GM12892 (cell line): ENCODE measurements at regions not wholly inside any gene's neighbourhood (a gene's known extent, or its start where the extent isn't known, plus 50 kb on each side); places are given as distances from the start of the nearest gene placed in this dataset.

Experiments used
- DNase-seq: peaks from one replicate; pipeline ENCODE4 v3.0.0; 2011; ENCODE audit not compliant: insufficient read length
- FAIRE-seq: peaks from 2 replicates; lab custom pipeline; 2011; peaks lifted over from hg19 to GRCh38; lab: Jason Lieb, UNC
- POLR2A ChIP-seq: IDR thresholded peaks from 2 replicates; pipeline ENCODE4 v1.6.1; 2011; ENCODE audit warnings: low read depth, low read length, control low read depth
- POLR2AphosphoS5 ChIP-seq: IDR thresholded peaks from 2 replicates; pipeline ENCODE4 v1.6.1; 2011; ENCODE audit warnings: low read depth, low read length, control low read depth
- TAF1 ChIP-seq: IDR thresholded peaks from 2 replicates; pipeline ENCODE4 v1.6.1; 2011; ENCODE audit warnings: low read depth, mild to moderate bottlenecking, control low read depth, low read length, borderline replicate concordance

DNA sequence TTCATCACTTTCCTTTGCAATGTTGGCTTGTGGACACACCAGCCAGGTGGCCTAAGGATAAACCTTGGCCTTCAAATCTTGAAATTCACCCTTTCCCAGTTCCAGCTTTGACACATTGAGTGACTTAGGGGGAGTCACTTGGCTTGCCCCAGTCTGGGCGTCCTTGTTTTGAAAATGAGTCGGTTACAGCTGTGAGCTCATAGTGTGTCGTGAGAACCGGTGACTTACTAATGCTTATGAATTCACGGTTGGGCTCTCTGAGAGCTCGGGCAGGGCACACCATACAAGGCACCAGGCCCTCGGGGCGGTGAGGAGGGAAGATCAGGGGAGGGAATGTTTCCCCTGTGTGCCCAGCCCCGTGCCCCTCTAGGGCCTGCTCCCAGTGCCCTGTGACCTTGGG lies 126.9 kb upstream of the TMPRSS2 start:
- DNase-seq = no peak
- no peak for FAIRE-seq
- no peak for TF ChIP-seq POLR2AphosphoS5
- no peak for TF ChIP-seq POLR2A
- no peak for TF ChIP-seq TAF1

DNA sequence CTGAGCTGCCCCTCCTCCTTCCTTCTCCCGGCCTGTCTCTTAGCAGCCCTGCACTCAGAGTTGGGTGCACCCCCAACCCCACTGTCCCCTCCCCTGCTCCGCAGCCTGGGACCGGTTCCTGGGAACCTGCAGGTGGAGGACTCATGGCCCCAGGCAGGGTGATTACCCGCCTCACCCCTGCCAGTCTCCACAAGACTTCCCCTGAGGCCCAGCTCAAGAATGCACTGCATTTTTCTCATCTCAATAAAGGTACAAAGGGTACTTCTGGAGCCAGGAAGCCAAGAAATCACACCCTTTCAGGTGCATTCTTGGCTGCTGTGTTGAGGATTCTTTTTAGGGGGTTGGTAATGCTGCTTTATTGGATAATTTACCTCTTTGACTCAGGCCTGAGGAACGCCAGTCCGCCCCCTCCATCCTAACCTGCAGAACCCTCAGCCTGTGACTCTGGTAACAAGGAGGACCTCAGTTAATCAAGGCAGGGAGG lies 126.3 kb upstream of the TMPRSS2 start:
- no peak for TF ChIP-seq POLR2AphosphoS5
- no peak for TF ChIP-seq TAF1
- TF ChIP-seq POLR2A = no peak
- DNase-seq = no peak
- FAIRE-seq = no peak

DNA sequence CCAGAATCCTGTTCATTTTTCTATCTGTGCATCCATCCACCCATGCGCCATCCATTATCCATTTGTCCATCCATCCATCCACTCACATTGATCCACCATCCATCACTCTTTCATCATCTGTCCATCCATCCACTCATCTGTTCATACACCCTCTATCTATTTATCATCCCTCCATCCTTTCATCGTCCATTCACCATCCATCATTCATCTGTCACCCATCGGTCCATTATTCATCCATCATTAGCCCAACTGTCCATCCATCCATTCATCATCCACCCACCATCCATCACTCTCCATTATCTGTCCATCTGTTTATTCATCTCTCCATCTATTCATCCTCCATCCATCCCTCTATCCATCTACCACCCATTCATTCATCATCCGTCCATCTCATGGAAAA lies 125.7 kb upstream of the TMPRSS2 start:
- no peak for FAIRE-seq
- DNase-seq = no peak
- no peak for TF ChIP-seq POLR2AphosphoS5
- TF ChIP-seq POLR2A = no peak
- no peak for TF ChIP-seq TAF1

DNA sequence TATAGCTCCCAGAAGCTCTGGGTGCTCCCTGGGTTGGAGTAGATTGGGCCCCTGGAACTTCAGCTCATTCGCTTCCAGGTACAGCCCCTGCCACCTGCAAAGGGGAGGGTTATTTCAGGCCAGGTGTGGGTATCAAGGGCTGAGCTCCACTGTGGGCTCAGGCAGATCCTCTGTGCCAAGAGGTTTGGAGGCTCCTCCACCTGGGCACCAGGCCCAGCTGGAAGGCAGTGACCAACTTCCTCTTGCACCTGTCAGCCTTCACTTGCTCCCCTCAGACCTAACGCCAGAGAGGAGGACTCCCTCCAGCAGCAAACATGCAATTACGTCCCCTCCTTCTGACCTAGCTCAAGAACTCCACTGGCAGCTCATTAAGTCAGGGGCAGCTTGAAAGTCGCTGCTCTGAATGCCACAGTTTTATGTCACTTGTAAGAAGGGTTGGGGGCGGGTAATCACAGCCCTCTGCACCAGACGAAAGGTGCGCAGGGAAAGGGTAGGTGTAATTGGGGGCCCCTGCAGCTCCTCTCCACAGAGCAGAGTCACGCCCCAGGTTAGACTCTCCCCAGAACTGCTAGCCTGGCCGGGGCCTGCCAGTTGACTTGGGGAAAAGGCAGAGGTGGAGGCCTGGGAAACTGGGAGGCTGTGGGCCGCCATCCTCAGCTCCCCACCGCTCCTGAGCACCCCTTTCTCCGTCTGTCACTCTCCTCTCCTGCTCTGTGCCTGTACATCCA lies 125.0 kb upstream of the TMPRSS2 start:
- TF ChIP-seq POLR2AphosphoS5 = no peak
- no peak for TF ChIP-seq TAF1
- TF ChIP-seq POLR2A = no peak
- FAIRE-seq (no peak), DNase-seq (no peak)

DNA sequence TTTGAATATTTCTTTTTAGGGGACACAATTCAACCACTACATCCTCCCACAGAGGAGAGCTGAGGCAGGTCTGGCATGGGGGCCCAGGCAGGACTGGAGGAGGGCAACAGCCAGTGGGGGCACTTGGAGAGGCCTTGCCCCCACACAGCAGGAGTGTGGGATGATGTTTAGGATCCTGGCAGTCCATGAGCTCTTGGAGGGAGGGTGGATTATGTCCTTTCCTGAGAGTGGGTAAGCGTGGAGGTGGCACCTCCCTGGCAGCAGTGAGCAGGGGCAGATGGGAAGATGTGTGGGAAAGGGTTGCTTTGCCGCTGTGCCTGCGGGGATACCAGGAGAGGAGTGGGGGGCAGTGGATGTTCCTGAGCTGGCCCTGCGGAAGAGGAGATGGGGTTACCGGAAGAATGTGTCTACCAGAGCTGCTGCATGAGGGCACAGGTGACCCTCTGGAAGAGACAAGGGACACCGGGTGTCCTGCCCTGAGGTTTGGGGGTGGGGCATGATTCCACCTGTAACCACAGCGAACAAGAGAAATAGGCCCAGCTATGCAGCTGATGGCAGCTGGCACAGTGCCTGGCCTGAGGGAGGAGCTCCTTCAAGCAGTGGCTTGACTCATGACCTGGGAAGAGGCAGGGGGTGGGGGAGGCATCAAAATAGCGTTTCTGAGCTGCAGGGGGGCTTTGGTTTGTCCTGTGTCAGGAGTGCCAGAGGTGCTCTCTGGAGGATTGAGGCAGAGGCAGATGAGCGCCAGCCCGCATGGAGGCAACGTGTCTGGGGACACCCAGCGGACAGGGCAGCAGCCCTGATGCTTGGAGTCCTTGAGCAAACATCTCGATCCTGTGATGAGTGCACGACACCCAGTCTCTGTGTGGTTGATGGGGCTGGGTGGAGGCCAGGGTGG lies 123.9 kb upstream of the TMPRSS2 start:
- TF ChIP-seq TAF1 (no peak), POLR2A (no peak), POLR2AphosphoS5 (no peak)
- DNase-seq (no peak), FAIRE-seq (no peak)

DNA sequence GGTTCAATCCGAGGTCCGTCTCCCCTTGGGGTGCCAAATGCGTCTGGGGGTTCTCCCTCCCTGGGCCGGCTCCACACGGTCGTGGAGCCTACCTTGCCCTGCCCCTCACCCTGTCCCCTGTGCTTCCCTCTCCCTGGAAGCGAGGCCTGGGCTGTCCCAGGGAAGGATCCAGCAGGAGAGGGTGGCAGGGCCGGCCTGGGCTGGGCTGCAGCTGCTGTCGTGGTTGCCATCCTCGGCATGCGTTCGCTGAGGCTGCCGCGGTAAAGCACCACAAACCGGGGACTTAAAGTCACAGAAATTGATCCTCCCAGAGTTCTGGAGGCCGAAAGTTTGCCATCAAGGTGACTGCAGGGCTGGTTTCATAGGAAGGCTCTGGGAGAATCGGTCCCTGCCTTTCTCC lies 123.0 kb upstream of the TMPRSS2 start:
- TF ChIP-seq POLR2A (no peak), TAF1 (no peak), POLR2AphosphoS5 (no peak)
- no peak for DNase-seq
- FAIRE-seq = no peak

DNA sequence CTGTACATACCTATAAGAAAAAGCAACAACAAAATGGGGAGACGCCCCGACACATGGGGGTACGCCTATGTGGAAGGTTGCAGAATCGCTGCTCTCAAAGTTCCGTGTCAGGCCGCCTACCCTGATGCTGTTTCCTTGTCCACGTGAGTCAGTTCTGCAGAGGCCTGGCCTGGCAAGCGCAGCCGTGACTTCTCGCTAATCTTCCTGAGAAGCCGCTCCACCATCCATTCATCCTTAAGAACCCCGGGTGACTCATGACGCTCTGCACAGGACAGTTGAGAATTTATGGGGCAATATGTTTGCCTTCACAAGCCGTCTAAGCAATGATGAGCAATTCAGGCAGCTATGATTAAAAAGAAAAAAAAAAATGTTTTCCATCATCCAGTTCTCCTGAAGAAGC lies 122.3 kb upstream of the TMPRSS2 start:
- TF ChIP-seq POLR2A (no peak), TAF1 (no peak), POLR2AphosphoS5 (no peak)
- FAIRE-seq (no peak), DNase-seq (no peak)

DNA sequence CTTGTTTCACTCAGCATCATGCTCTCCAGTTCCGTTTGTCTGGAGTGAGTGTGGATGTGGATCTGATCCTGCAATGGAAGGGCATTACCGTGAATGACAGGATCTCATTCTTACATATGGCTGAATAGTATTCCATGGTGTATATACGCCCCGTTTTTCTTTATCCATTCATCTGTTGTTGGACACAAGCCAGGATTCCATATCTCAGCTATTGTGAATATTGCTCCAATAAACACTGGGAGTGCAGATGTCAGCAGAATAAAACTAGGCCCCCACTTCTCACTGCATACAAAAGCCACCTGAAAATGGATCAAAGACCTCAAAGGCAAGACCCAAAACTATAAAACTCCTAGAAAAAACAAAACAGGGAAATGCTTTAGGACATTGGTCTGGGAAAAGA lies 120.3 kb upstream of the TMPRSS2 start:
- FAIRE-seq (no peak), DNase-seq (no peak)
- TF ChIP-seq POLR2AphosphoS5 (no peak), POLR2A (no peak), TAF1 (no peak)

DNA sequence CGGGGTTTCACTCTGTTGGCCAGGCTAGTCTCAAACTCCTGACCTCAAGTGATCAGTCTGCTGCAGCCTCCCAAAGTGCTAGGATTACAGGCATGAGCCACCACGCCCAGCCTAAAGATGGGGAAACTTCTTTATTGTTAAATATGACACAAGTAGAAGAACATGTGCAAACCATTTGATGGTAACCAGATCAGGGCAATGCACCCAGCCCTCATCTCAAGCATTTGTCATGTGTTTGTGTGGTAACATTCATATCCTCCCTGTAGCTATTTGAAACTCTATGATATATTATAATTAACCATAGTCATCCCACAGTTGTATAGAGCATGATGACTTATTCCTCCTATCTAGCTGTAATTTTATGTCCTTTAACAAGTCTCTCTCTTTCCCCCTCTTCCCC lies 119.5 kb upstream of the TMPRSS2 start:
- FAIRE-seq (no peak), DNase-seq (no peak)
- TF ChIP-seq POLR2AphosphoS5 = no peak
- no peak for TF ChIP-seq POLR2A
- no peak for TF ChIP-seq TAF1

DNA sequence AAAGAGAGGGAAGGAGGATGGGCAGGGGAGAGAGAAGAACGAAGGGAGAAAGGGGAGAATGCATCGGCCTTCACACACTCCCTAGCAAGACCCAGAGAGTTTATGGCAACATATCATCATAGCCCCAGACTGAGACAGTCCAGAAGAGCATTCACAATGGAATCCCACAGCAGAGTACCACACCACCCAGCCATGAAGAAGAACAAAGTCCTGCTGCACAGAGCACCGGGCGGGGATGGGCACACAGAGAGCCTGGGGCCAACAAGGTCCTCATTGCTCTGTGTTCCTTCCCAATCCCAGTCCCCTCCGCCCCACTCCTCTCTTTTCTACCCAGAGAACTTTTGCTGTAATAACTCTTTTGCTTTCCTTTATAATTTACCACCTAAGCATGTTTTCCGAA lies 118.1 kb upstream of the TMPRSS2 start:
- DNase-seq (no peak), FAIRE-seq (no peak)
- TF ChIP-seq TAF1 (no peak), POLR2A (no peak), POLR2AphosphoS5 (no peak)

DNA sequence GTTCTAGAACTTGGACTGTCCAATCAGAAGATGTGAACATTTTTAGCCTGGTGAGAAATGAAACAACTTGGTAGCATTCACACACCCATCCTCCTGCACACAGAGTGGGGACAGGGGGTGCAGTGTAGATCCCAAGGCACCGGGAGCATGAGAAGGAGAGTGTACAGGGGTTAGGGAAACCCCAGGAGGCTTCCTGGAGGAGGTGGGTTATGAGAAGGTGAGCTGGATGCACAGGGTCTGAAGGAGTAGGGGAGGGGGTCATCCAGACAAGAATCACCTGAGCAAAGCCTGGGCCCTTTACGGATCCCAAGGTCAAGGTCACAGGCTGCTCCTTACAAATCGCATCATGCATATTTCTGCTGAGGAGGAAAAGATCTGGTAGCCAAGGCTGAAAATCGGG lies 117.5 kb upstream of the TMPRSS2 start:
- DNase-seq (no peak), FAIRE-seq (no peak)
- TF ChIP-seq POLR2AphosphoS5 (no peak), POLR2A (no peak), TAF1 (no peak)

DNA sequence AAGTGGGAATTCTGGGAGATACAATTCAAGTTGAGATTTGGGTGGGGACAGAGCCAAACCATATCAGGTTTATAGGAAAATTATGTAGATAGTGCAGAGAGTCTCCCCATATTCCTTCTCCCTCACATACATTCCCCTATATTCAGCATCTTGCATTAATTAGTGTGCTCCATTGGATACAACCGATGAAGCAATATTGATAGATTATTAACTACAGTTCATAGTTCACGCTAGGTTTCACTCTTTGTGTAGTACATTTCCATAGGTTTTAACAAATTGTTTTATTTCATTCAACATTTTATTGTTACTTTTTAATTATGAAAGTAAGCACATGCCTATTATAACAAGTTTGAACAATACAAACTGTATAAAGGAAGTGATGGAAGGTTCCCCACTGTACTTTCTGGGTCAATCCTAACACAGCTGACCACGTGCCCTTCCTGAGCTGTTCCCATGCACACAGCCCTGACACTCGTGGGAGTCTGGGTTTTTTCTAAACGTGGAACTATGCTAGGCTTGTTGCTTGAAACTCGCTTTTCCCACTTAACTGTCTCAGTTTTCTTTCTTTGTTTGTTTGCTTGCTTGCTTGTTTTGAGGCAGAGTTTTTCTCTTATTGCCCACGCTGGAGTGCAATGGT lies 116.8 kb upstream of the TMPRSS2 start:
- no peak for FAIRE-seq
- TF ChIP-seq POLR2A (no peak), TAF1 (no peak), POLR2AphosphoS5 (no peak)
- DNase-seq = no peak
